HG03039 (cell line): ENCODE measurements at regions not wholly inside any gene's neighbourhood (a gene's known extent, or its start where the extent isn't known, plus 50 kb on each side); places are given as distances from the start of the nearest gene placed in this dataset.
"Not testable (repeated sequence)": the region's sequence is repeated elsewhere in the genome, so short reads cannot be mapped to it uniquely, and the experiment has no call there.

Experiments
- ATAC-seq: cut with Tn5 transposase; IDR thresholded peaks from one replicate; pipeline ENCODE4 v1.9.1; 2021; ENCODE audit warnings: mild to moderate bottlenecking, moderate library complexity; ENCODE audit not compliant: unreplicated experiment

GRCh38 chr3:4218456-4219226, 84.5 kb upstream of the SETMAR start:
- ATAC-seq, result no peak

GRCh38 chr3:4219227-4219568, 84.0 kb upstream of the SETMAR start:
- ATAC-seq, result no peak

GRCh38 chr3:4220065-4220464, 83.1 kb upstream of the SETMAR start:
- no peak for ATAC-seq

- ATAC-seq, result no peak
These were observed 80.5 kb upstream of the SETMAR start for GRCh38 chr3:4222574-4223175.

- ATAC-seq, result no peak
These were observed 79.4 kb upstream of the SETMAR start for GRCh38 chr3:4223777-4224176.

GRCh38 chr3:4224331-4224730, 78.8 kb upstream of the SETMAR start:
- no peak for ATAC-seq

- ATAC-seq, result no peak
These were observed 78.1 kb upstream of the SETMAR start for GRCh38 chr3:4225005-4225471.

- ATAC-seq, result no peak
These were observed 74.9 kb upstream of the SETMAR start for GRCh38 chr3:4228295-4228694.

- no peak for ATAC-seq
These were observed 72.1 kb upstream of the SETMAR start for GRCh38 chr3:4231041-4231440.

- no peak for ATAC-seq
These were observed 70.4 kb upstream of the SETMAR start for GRCh38 chr3:4232798-4233197.

- no peak for ATAC-seq
These were observed 69.7 kb upstream of the SETMAR start for GRCh38 chr3:4233488-4233887.

- no peak for ATAC-seq
These were observed 68.3 kb upstream of the SETMAR start for GRCh38 chr3:4234889-4235288.

GRCh38 chr3:4235690-4236089, 67.5 kb upstream of the SETMAR start:
- no peak for ATAC-seq

- no peak for ATAC-seq
These were observed 61.5 kb upstream of the SETMAR start for GRCh38 chr3:4241595-4242170.

- ATAC-seq, result no peak
These were observed 57.5 kb upstream of the SETMAR start for GRCh38 chr3:4245671-4246070.

GRCh38 chr3:4247391-4247790, 55.8 kb upstream of the SETMAR start:
- no peak for ATAC-seq

- ATAC-seq, result no peak
These were observed 53.1 kb upstream of the SETMAR start for GRCh38 chr3:4250064-4250463.

GRCh38 chr3:4251412-4251811, 51.8 kb upstream of the SETMAR start:
- ATAC-seq, result no peak

- ATAC-seq, result not testable (repeated sequence)
These were observed 49.9 kb upstream of the SETMAR start for GRCh38 chr3:4253072-4253832.
